ENCODE measurements at regions not wholly inside any gene's neighbourhood (a gene's known extent, or its start where the extent isn't known, plus 50 kb on each side); places are given as distances from the start of the nearest gene placed in this dataset.

DNA sequence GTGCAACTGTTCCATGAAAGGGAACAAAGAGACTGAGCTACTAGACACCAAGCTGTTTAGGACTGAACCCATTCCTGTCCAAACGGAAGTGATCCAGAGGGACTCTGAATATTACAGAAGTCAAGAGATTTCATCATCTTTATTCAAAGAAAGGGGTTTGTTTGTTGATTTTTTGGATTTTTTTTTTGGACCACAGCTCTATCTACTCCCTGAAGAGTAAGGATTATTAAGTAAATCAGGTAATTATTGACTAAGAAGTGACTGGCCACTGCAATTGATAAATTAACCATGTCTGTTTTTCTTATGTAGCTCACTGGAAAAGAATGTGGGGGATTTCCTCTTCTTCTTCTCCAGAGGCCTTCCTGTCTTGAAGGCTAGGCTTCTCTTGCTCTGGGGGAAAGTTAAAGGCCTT, 146.6 kb upstream of the TPM1 start:
- TF ChIP-seq, protein P1, sequence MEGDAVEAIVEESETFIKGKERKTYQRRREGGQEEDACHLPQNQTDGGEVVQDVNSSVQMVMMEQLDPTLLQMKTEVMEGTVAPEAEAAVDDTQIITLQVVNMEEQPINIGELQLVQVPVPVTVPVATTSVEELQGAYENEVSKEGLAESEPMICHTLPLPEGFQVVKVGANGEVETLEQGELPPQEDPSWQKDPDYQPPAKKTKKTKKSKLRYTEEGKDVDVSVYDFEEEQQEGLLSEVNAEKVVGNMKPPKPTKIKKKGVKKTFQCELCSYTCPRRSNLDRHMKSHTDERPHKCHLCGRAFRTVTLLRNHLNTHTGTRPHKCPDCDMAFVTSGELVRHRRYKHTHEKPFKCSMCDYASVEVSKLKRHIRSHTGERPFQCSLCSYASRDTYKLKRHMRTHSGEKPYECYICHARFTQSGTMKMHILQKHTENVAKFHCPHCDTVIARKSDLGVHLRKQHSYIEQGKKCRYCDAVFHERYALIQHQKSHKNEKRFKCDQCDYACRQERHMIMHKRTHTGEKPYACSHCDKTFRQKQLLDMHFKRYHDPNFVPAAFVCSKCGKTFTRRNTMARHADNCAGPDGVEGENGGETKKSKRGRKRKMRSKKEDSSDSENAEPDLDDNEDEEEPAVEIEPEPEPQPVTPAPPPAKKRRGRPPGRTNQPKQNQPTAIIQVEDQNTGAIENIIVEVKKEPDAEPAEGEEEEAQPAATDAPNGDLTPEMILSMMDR (IDR thresholded peaks at IDR 0.05; ENCODE audit: poor library complexity, severe bottlenecking), result no peak
- no peak for TF ChIP-seq MXI1 (conservative IDR thresholded peaks at IDR 0.05; ENCODE audit: poor library complexity, severe bottlenecking)
